GM23338 (cell line): ENCODE measurements at regions not wholly inside any gene's neighbourhood (a gene's known extent, or its start where the extent isn't known, plus 50 kb on each side); places are given as distances from the start of the nearest gene placed in this dataset.

Experiments used
- EZH2phosphoT487 ChIP-seq: fragments of 200-600 bp; sonication (generic); IDR thresholded peaks from one replicate; pipeline ENCODE4 v1.8.1; 2018; ENCODE audit warnings: antibody characterized with exemption; ENCODE audit not compliant: unreplicated experiment
- POLR2AphosphoS5 ChIP-seq: IDR thresholded peaks from 2 replicates; pipeline ENCODE4 v1.6.1; 2016; ENCODE audit warnings: antibody characterized with exemption, low read depth
- TF ChIP-seq, protein P1 (sequence below), 2 experiments: fragments of 200-600 bp in 1 of 2; sonication (generic) in 1 of 2; conservative IDR thresholded peaks; 2 replicates each; pipeline versions ENCODE4 v1.5.1 to v1.6.1; 2016 to 2017; ENCODE audit warnings: antibody characterized with exemption in 2 of 2, low read depth in 2 of 2, mild to moderate bottlenecking in 2 of 2, moderate library complexity in 1 of 2
- TF ChIP-seq, protein P2 (sequence below): IDR thresholded peaks from 2 replicates; pipeline ENCODE4 v1.6.1; 2016; ENCODE audit warnings: antibody characterized with exemption

DNA sequence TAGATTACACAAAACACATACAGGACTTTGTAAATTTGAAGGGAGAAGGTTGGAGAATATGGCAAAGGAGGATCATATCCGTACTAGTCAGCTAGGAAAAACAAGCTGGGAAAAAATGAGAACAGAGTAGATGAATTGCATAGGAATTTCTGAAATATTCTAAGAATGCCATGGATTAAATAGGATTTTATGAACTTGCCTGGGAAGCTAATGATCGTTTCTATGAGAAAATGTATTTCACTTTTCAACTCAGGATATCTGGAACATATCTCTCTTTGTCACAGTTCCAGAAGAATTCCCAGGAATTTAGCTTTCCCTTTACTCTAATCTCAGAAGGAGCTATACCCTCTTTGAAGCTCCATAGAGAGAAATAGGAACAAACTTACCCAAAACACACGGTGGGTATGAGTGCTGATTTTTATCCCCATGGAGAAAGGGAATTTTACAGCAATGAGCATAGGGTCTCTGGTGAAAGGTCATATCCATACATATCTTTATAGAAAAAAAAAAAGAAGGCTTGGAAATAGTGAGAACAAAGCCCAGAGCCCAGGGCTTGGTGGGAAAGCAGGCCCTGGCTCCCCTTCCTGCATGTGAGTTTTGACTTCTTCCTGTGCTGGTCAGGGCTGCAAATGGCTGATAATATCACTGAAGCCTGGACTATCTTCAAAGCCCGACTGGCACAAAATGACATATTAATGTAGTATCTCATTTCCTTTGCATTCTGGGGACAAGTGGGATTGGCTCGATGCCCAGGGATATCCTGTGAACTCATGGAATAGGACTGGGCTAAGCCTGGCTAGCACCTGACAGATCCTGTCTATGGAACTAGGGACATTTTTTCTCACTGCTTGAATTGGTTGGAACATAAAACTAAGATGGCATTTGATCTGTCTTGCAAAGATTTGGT is 136.3 kb downstream of the AEBP2 start:
- no peak for TF ChIP-seq EZH2phosphoT487
- TF ChIP-seq, protein P1, sequence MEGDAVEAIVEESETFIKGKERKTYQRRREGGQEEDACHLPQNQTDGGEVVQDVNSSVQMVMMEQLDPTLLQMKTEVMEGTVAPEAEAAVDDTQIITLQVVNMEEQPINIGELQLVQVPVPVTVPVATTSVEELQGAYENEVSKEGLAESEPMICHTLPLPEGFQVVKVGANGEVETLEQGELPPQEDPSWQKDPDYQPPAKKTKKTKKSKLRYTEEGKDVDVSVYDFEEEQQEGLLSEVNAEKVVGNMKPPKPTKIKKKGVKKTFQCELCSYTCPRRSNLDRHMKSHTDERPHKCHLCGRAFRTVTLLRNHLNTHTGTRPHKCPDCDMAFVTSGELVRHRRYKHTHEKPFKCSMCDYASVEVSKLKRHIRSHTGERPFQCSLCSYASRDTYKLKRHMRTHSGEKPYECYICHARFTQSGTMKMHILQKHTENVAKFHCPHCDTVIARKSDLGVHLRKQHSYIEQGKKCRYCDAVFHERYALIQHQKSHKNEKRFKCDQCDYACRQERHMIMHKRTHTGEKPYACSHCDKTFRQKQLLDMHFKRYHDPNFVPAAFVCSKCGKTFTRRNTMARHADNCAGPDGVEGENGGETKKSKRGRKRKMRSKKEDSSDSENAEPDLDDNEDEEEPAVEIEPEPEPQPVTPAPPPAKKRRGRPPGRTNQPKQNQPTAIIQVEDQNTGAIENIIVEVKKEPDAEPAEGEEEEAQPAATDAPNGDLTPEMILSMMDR (conservative IDR thresholded peaks at IDR 0.05; ENCODE audit: low read depth in 2 of 2), result no peak
- TF ChIP-seq POLR2AphosphoS5, result no peak
- TF ChIP-seq, protein P2, sequence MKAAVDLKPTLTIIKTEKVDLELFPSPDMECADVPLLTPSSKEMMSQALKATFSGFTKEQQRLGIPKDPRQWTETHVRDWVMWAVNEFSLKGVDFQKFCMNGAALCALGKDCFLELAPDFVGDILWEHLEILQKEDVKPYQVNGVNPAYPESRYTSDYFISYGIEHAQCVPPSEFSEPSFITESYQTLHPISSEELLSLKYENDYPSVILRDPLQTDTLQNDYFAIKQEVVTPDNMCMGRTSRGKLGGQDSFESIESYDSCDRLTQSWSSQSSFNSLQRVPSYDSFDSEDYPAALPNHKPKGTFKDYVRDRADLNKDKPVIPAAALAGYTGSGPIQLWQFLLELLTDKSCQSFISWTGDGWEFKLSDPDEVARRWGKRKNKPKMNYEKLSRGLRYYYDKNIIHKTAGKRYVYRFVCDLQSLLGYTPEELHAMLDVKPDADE, result no peak
